Neutrophil (primary cell): ENCODE measurements at regions not wholly inside any gene's neighbourhood (a gene's known extent, or its start where the extent isn't known, plus 50 kb on each side); places are given as distances from the start of the nearest gene placed in this dataset.

Source experiments
- H3K27ac ChIP-seq: fragments of 200-600 bp; sonication (generic); 2 replicates; pipeline ENCODE4 v1.5.1; 2016; ENCODE audit warnings: mild to moderate bottlenecking, moderate library complexity
- H3K27me3 ChIP-seq: fragments of 200-600 bp; sonication (generic); 2 replicates; pipeline ENCODE4 v1.6.0; 2016; ENCODE audit warnings: mild to moderate bottlenecking
- H3K36me3 ChIP-seq: fragments of 200-600 bp; sonication (generic); 2 replicates; pipeline ENCODE4 v1.5.1; 2017
- H3K4me1 ChIP-seq, 2 experiments: fragments of 200-600 bp in 1 of 2; sonication (generic) in 1 of 2; 1 replicate in 1 of 2; 2 replicates in 1 of 2; pipeline versions ENCODE4 v1.5.1 to v1.6.1; 2013 to 2016; ENCODE audit warnings: low read depth in 1 of 2, low read length in 1 of 2, mild to moderate bottlenecking in 1 of 2, moderate library complexity in 1 of 2; ENCODE audit not compliant: control insufficient read depth in 1 of 2, insufficient read depth in 1 of 2
- H3K4me3 ChIP-seq, 2 experiments: fragments of 200-600 bp in 1 of 2; sonication (generic) in 1 of 2; 1 replicate in 1 of 2; 2 replicates in 1 of 2; pipeline ENCODE4 v1.5.1; 2013 to 2016; ENCODE audit warnings: low read depth in 1 of 2, low read length in 1 of 2, mild to moderate bottlenecking in 1 of 2, moderate library complexity in 1 of 2
- H3K9me3 ChIP-seq: fragments of 200-600 bp; sonication (generic); 2 replicates; pipeline ENCODE4 v1.5.1; 2016
- TF ChIP-seq, protein P1 (sequence below): fragments of 200-600 bp; sonication (generic); IDR thresholded peaks from 2 replicates; pipeline ENCODE4 v1.5.1; 2016; ENCODE audit warnings: antibody characterized with exemption

DNA sequence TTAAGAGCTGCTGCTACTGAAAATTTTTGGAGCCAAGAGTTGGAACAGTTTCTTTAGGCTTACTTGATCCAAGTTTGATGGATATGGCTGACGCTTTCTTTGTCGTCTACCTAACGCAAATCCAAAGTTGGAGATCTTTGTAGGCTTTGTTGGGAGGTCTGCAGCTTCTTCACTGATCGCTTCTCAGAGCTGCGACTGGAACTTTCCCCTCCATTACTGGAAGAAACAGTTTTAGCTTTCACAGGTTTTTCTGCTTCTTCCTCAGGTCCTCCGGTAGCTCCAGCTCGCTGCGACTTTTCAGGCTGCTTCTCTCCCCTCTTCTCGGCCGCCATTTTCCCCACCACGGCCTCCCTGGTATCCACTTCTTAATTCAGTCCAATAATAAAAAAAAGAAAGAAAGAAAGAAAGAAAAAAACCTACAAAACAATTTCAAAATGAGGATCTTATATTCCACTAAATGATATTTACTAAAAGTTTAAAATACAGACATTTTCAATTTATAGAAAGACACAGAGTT is 178.1 kb upstream of the HMGA2 start:
- no peaks in the 10 kb centered on the region for H3K36me3 ChIP-seq
- H3K27me3 ChIP-seq, result no peaks in the 10 kb centered on the region
- no peaks in the 10 kb centered on the region for H3K9me3 ChIP-seq
- no peak overlapping the region for H3K27ac ChIP-seq
- no peaks in the 10 kb centered on the region for H3K4me1 ChIP-seq
- TF ChIP-seq, protein P1, sequence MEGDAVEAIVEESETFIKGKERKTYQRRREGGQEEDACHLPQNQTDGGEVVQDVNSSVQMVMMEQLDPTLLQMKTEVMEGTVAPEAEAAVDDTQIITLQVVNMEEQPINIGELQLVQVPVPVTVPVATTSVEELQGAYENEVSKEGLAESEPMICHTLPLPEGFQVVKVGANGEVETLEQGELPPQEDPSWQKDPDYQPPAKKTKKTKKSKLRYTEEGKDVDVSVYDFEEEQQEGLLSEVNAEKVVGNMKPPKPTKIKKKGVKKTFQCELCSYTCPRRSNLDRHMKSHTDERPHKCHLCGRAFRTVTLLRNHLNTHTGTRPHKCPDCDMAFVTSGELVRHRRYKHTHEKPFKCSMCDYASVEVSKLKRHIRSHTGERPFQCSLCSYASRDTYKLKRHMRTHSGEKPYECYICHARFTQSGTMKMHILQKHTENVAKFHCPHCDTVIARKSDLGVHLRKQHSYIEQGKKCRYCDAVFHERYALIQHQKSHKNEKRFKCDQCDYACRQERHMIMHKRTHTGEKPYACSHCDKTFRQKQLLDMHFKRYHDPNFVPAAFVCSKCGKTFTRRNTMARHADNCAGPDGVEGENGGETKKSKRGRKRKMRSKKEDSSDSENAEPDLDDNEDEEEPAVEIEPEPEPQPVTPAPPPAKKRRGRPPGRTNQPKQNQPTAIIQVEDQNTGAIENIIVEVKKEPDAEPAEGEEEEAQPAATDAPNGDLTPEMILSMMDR, result no peak
- H3K4me3 ChIP-seq, result no peak overlapping the region

DNA sequence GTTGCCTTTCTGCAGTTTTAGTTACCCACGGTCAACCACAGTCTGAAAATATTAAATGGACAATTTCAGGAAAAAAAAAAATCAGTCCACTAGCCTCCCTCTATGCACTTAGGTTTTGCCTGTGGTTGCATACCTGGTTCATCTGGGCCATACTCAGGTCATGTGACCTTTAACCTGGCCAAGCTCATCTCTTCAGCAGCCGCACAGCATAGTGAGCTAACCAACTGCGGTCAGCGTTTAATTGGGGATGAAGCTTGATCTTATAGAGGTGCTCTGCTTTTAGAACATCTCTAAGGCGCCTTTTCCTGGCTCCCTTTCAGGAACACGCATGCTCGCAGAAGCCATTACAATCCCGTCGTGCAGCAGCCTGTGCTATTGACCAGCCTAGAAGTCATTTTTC is 177.2 kb upstream of the HMGA2 start:
- Histone ChIP-seq H3K36me3 (no peaks in the 10 kb centered on the region), H3K9me3 (no peaks in the 10 kb centered on the region), H3K27ac (no peak overlapping the region), H3K4me1 (no peaks in the 10 kb centered on the region), H3K4me3 (no peak overlapping the region), H3K27me3 (no peaks in the 10 kb centered on the region)
- TF ChIP-seq, protein P1, result no peak

DNA sequence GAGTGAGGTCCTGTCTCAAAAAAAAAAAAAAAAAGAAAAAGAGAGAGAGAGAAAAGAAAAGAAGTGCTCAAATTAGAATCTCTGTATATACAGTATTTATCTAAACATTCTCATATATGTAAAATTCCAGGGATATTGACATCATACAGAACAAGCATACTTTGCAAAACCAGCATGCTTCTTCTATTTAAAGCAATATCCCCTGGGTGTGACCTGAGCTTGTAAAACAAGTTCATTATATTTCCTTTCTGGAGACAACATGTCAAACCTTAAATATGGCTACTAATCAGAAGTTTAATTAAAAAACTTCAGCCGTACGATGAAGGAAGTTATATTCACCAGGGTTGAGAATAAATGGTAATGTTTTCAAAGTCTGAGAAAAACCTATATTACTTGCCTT is 175.8 kb upstream of the HMGA2 start:
- no peaks in the 10 kb centered on the region for H3K36me3 ChIP-seq
- H3K9me3 ChIP-seq, result no peaks in the 10 kb centered on the region
- TF ChIP-seq, protein P1, result no peak
- no peak overlapping the region for H3K27ac ChIP-seq
- no peaks in the 10 kb centered on the region for H3K4me1 ChIP-seq
- no peak overlapping the region for H3K4me3 ChIP-seq
- H3K27me3 ChIP-seq, result no peaks in the 10 kb centered on the region

DNA sequence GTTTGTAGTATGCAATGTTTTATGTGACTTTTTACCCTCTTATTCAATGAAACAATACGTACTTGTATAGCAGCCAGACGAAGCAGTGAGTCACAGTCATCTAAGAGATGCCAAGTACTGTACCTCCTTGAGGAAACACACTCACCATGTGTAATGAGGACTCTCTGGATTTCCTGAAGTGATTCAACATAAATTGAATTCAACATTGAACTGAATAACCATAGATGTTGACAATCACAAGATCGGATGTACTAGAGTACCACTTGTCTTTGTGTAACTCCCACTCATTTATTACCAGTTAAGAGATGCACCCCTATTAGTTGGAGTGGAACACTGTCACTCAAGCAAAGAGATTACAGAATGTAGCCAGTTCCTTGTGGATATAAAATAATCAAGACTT is 175.2 kb upstream of the HMGA2 start:
- TF ChIP-seq, protein P1, result no peak
- Histone ChIP-seq H3K27me3 (no peaks in the 10 kb centered on the region), H3K36me3 (no peaks in the 10 kb centered on the region), H3K4me1 (no peaks in the 10 kb centered on the region), H3K4me3 (no peak overlapping the region), H3K27ac (no peak overlapping the region), H3K9me3 (no peaks in the 10 kb centered on the region)

DNA sequence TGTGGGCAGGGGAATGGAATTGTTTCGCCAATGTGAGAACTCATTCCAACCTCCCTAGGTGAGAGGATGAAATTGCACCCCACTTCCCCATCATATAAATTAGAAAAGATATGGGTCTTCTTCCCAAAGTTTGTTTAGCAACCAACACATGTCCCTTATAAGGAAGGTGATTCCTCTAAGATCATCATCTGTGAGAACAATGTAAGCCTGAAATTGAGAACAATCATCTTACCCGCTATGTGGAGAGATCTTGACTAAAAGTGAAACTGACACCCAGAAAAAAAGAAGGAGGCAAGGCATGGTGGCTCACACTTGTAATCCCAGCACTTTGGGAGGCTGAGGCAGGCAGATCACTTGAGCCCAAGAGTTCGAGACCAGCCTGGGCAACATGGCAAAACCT is 173.2 kb upstream of the HMGA2 start:
- Histone ChIP-seq H3K4me1 (no peaks in the 10 kb centered on the region), H3K27ac (no peak overlapping the region), H3K36me3 (no peaks in the 10 kb centered on the region), H3K4me3 (no peak overlapping the region), H3K9me3 (no peaks in the 10 kb centered on the region), H3K27me3 (no peaks in the 10 kb centered on the region)
- TF ChIP-seq, protein P1, result no peak

DNA sequence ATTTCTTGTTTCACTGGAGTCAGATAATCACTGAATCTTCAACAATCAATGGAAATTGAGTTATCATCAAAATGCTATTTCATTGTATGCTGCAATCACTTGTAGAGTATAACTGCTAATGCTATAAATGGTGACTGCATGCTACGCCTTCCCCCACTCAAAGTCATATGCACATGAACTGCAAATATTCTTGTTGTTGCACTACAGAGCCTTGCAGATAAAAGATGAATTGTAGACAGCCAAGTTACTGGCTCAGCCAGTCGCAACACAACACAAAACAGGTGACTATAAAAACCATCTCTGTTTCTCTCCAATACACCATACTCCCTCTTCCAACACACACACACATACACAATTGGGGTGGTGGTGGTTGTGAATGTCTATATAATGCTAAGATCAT is 171.0 kb upstream of the HMGA2 start:
- Histone ChIP-seq H3K27me3 (no peaks in the 10 kb centered on the region), H3K27ac (no peak overlapping the region), H3K4me1 (no peaks in the 10 kb centered on the region), H3K36me3 (no peaks in the 10 kb centered on the region), H3K4me3 (no peak overlapping the region), H3K9me3 (no peaks in the 10 kb centered on the region)
- TF ChIP-seq, protein P1, result no peak
